Fibroblast of skin of scalp (primary cell): ENCODE measurements at regions not wholly inside any gene's neighbourhood (a gene's known extent, or its start where the extent isn't known, plus 50 kb on each side); places are given as distances from the start of the nearest gene placed in this dataset.
"Not testable (repeated sequence)": the region's sequence is repeated elsewhere in the genome, so short reads cannot be mapped to it uniquely, and the experiment has no call there.

Experiments used
- DNase-seq: peaks from one replicate; pipeline ENCODE4 v3.0.0-alpha.2; 2013

DNA sequence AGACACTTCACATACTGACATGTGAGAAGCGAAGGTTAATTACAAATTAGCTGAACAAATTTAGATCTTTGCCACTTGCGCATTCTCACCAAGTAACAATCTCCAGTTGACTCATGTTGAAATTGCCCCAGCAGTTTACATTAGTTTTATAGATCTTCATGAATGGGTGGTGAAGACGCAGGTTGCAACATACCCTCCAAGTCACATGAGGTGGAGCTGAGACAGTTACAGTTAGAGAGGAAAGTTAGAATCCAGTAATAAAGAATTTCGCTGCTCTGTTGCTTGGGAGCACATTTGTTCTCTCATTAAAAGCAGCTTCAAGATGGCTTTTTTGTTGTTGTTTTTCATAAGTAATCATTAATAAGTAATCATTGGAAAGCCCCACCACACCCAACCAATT lies 119.7 kb downstream of the LAT start:
- not testable (repeated sequence) for DNase-seq

DNA sequence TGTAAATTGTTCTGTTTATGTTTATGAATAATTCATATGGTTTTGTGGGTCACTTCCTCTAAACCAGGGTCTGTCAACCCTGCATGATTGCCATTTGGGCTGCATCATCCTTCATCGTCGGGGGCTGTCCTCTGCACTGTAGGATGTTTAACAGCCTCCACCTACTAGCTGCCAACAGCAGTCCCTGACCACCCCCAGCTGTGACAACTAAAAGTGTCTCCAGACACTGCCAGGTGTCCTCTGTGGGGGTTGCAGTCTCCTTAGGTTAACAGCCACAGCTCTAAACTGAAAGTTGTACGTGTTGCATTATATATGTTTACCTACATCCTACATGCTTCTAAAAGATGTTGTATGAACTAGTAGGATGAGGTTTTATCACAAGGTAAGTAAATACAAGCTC lies 113.1 kb downstream of the LAT start:
- not testable (repeated sequence) for DNase-seq

DNA sequence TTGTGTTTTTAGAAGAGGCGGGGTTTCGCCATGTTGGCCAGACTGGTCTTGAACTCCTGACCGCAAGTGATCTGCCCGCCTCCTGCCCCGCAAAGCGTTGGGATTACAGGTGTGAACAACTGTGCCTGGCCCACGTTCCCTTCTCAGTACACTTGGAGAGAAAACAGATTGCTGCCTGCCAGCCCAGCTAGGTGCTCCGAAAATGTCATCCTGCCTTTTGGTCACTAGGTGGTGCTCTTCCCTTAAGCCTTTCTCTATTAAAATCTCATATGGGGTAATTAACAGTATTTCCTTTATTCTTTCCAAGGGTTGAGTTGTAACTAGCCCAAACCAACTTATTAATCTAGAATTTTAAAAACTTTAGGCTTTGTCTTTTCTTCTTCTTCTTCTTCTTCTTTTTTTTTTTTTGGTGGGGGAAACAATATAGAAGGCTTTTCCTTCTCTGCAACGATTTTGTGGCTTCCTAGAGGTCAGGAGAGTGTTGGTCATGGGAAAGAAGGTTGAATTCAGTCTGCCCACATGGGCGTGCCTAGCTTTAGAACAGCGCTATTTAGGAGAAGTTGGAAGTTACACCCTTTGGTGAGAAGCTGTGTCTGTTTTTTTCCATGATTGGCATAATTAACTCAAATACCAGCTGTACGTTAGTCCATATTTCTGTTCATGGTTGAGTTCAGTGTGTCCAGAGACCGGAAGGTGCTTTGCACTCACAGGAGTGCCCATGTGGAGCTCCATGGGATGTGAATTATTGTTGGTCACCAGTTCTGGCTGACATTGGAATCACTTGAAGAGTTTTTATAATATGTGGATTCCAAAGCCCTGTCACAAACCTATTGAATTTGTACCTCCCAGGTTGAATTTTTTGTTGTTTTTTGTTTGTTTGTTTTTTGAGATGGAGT lies 110.1 kb downstream of the LAT start:
- DNase-seq: not testable (repeated sequence)

DNA sequence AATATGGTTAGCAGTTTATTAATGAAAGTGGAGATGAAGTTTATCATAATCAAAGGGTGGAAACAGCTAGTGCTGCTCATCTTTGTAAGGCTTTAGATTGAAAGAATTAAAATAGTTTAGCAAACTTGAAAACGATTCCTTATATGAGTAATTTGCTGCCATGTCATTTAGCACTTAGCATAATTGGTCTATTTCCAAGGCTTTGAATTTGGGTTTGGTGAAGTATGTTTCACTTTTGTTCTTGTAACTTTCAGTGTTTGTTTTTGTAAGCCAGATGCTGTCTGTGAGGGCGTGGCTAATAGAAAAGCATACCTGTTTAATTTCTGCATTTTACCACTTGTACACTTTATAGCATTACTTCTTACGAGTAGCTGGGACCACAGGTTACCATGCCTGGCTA lies 109.5 kb downstream of the LAT start:
- not testable (repeated sequence) for DNase-seq

DNA sequence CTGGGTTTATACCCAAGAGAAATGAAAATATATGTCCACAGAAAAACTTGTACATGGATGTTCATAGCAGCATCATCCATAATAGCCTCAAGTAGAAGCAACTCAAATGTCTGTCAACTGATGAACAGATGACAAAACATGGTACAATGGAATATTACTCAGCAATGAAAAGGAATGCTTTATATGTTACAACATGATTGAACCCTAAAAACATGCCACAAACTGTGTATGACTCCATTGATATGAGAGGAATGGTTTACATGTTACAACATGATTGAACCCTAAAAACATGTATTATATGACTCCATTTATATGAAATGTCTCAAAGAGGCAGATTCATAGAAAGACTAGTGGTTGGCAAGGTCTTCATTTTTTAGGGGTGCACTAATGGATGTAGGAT lies 104.8 kb downstream of the LAT start:
- not testable (repeated sequence) for DNase-seq

DNA sequence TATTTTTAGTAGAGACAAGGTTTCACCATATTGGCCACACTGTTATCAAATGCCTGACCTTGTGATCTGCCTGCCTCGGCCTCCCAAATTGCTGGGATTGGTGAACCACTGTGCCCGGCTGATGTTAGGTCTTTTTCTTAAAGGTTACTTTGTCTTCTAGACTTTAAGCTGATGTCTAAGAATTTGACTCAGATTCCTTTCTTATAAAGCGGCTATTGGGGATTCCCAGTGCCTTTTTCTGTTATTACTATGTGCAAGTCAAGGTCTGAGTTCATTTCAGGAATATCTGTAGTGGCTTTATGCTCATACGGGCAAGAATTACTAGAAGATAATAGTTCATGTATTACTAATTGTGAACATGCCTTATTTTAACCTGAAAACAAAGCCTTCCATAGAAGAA lies 102.8 kb downstream of the LAT start:
- DNase-seq: not testable (repeated sequence)

DNA sequence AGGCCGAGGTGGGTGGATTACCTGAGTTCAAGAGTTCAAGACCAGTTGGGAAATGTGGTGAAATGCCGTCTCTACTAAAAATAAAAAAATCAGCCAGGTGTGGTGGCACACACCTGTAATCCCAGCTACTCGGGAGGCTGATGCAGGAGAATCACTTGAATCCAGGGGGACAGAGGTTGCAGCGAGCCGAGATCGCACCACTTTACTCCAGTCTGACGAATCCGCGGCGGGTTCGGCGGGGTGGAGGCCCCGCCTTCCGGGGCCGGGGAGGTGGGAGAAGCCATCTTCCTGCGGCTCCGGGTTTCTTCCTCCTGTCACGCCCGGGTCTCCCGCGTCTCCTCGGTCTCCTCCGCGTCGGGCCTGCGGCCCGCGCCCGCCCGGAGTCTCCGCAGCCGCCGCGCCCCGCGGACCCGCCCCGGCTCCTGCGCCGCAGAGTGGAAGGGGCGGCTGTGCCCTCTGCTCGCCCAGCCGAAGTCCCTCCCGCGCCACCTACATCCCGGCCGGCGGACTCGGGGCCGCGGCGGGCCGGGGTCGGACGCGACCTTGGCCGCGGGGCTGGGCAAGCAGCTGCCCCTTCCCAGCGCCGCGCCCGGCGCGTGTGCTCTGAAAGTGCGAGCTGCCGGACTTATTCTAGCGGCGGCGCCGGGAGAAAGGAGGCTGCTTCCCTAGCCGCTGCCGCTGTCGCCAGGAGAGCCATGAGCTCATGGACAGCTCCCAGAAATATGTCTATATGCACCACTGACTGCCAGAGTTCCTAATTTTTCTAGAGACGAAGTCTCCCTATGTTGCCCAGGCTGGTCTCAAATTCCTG lies 97.2 kb downstream of the LAT start:
- DNase-seq: peak; percentile 19

DNA sequence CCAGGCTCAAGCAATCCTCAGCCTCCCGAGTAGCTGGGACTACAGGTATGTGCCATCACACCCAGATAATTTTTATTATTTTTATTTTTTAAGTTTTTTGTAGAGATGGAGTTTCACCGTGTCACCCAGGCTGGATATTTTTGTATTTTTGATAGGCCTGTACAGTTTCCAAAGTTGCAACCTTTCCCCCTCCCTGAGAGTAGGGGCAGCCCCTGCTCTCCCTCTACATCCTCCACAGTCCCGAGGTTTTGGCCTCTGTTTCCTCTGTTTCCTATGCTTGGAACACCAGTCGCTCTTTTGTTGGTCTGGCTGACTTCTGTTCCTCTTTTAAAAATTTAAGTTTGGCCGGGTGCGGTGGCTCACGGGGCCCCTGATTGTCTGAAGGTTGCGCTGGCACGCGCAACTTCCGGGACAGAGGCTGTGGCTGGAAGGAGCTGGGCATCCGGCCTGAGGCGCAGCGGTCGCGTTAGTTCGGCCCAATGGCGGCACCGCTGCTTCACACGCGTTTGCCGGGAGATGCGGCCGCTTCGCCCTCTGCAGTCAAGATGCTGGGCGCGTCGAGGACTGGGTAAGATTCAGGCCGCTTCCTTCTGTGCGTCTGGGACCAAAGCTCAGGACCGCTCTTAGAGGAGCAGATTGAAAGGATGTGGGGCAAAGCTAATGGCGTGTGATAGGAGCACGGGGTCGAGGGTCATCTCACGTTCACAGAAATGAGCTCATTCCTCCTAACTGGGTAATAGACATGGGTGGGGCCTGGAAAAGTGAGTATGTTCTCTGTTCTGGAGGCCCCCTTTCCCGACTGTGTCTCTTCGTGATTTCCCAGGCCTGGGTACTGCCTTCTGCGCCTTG lies 89.9 kb downstream of the LAT start:
- DNase-seq: peak; percentile 23

DNA sequence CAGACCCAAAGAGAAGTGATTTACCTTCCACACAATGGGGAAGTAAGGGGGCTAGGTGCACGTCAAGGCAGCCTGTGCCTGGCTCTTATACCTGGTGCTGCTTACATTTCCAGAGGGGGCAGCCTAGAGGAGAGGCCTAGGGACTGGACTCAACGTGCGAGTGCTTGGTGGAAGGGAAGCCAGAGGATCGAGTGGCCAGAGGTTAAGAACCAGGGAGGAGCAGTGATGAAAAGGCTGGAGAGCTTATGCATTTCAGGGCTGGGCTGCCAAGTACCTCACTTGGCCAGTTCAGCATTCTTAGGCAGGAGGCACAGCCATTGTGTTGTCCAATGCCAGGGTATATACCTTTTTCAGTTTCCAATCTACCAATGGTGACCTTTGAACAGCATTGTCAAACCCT lies 77.4 kb downstream of the LAT start:
- DNase-seq: not testable (repeated sequence)

DNA sequence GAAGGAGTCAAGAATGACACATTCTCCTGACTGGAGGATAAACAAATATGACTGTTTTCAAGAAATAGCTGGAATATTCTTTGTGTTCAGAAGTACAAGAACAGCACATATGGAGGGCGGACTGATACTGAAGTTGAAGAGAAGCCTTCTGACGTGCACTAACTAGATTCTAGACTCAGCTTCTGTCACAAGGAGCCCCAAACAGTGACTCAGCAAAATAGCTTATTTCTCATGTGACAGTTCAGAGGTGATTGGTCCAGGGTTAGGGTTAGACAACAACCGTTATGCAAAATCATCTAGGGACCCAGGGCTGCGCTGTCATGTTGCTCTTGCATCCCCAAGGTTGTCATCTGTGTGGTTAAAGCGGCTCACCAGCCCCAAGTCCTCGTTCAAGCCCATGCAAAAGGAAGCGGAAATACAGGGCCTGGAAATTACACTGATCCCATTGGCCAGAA lies 76.6 kb downstream of the LAT start:
- not testable (repeated sequence) for DNase-seq

DNA sequence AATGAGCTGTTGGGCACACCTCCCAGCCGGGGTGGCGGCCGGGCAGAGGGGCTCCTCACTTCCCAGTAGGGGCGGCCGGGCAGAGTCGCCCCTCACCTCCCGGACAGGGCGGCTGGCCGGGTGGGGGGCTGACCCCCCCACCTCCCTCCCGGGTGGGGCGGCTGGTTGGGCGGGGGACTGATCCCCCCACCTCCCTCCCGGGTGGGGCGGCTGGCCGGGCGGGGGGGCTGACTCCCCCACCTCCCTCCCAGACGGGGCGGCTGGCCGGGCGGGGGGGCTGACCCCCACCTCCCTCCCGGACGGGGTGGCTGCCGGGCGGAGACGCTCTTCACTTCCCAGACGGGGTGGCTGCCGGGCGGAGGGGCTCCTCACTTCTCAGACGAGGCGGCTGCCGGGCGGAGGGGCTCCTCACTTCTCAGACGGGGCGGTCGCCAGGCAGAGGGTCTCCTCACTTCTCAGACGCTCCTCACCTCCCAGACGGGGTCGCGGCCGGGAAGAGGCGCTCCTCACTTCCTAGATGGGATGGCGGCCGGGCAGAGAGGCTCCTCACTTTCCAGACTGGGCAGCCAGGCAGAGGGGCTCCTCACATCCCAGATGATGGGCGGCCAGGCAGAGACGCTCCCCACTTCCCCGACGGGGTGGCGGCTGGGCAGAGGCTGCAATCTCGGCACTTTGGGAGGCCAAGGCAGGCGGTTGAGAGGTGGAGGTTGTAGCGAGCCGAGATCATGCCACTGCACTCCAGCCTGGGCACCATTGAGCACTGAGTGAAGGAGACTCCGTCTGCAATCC lies 75.4 kb downstream of the LAT start:
- DNase-seq: not testable (repeated sequence)

DNA sequence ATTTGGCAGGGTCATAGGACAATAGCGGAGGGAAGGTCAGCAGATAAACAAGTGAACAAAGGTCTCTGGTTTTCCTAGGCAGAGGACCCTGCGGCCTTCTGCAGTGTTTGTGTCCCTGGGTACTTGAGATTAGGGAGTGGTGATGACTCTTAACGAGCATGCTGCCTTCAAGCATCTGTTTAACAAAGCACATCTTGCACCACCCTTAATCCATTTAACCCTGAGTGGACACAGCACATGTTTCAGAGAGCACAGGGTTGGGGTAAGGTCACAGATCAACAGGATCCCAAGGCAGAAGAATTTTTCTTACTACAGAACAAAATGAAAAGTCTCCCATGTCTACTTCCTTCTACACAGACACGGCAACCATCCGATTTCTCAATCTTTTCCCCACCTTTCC lies 74.7 kb downstream of the LAT start:
- DNase-seq: not testable (repeated sequence)
